ENCODE measurements at regions not wholly inside any gene's neighbourhood (a gene's known extent, or its start where the extent isn't known, plus 50 kb on each side); places are given as distances from the start of the nearest gene placed in this dataset.
"Not testable (repeated sequence)": the region's sequence is repeated elsewhere in the genome, so short reads cannot be mapped to it uniquely, and the experiment has no call there.

DNA sequence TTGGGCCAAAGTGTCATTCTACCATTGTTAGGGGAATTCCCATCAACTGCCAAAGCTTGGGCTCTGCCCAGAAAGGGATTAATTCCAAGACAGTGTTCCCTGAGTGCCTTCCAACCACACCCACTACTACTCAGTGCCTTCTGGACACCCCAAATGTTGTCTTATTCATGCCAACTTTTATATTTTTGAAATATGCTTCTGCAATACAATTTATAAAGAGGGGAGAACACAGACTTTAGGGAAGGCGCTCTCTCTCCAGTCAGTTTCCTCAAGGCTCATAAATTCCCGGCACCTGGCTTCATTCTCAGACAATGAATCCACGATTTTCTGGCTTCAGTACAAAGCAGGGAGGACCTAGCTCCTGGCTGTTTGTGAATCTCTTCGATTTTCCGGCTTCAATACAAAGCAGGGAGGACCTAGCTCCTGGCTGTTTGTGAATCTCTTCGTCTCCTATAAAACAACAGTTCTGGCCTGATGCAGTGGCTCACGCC is 120.1 kb upstream of the MYO10 start:
- TF ChIP-seq, protein P1, sequence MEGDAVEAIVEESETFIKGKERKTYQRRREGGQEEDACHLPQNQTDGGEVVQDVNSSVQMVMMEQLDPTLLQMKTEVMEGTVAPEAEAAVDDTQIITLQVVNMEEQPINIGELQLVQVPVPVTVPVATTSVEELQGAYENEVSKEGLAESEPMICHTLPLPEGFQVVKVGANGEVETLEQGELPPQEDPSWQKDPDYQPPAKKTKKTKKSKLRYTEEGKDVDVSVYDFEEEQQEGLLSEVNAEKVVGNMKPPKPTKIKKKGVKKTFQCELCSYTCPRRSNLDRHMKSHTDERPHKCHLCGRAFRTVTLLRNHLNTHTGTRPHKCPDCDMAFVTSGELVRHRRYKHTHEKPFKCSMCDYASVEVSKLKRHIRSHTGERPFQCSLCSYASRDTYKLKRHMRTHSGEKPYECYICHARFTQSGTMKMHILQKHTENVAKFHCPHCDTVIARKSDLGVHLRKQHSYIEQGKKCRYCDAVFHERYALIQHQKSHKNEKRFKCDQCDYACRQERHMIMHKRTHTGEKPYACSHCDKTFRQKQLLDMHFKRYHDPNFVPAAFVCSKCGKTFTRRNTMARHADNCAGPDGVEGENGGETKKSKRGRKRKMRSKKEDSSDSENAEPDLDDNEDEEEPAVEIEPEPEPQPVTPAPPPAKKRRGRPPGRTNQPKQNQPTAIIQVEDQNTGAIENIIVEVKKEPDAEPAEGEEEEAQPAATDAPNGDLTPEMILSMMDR (IDR thresholded peaks at IDR 0.05; ENCODE audit: insufficient read depth in 1 of 2, low read depth in 1 of 2, low read length in 1 of 2, severe bottlenecking in 1 of 2, unreplicated experiment in 1 of 2), result no peak
- no peaks in the 10 kb centered on the region for H3K36me3 ChIP-seq (ENCODE audit: control insufficient read depth, insufficient read depth, low read length)
- no peaks in the 10 kb centered on the region for H3K27me3 Mint-ChIP-seq (ENCODE audit: insufficient read depth, unreplicated experiment)
- H3K9me3 Mint-ChIP-seq (ENCODE audit: unreplicated experiment), result no peaks in the 10 kb centered on the region
- DNase-seq, result no peak
- BruUV-seq (replicated peaks), result no TSS peak
- H3K4me3 Mint-ChIP-seq (ENCODE audit: unreplicated experiment), result no peak overlapping the region
- no peaks in the 10 kb centered on the region for H3K9me3 ChIP-seq
- peaks cover 25% of the 10 kb centered on the region for H3K4me1 ChIP-seq
- intact Hi-C loops (cut with micrococcal nuclease; ENCODE audit: unreplicated experiment), result no loop called here
- ChIA-PET POLR2A (no interaction called here), CTCF (interaction anchor here (0.6 kb wide), 1 partner anchor 10 kb away, joined by 3 read pairs; no protein-coding TSS in a partner anchor)
- no peak overlapping the region for H3K27ac Mint-ChIP-seq (ENCODE audit: unreplicated experiment)
- no peaks in the 10 kb centered on the region for H3K36me3 Mint-ChIP-seq (ENCODE audit: insufficient read depth, unreplicated experiment)
- no peaks in the 10 kb centered on the region for H3K27me3 ChIP-seq (replicated peaks; ENCODE audit: control insufficient read depth, insufficient read depth, low read length)
- H3K4me3 ChIP-seq (ENCODE audit: low read depth, low read length), result no peak overlapping the region
- H3K4me1 Mint-ChIP-seq (ENCODE audit: low read depth, unreplicated experiment), result peaks cover 27% of the 10 kb centered on the region

DNA sequence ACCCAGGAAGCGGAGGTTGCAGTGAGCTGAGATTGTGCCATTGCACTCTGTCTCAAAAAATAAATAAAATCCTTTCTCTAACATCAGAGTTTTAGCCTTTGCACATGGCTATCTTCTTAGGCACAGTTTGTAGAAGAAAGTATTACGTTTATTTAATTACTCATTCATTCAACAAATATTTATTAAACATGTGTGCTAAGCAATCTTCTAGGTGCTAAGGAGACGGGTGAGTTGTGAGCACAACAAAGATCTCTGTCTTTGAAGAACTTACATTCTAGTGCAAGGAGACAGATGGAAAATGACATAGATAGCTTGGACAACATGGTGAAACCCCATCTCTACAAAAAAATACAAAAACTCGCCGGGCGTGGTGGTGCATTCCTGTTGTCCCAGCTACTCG is 122.3 kb upstream of the MYO10 start:
- Mint-ChIP-seq H3K27me3 (ENCODE audit: insufficient read depth, unreplicated experiment) (no peaks in the 10 kb centered on the region), H3K27ac (ENCODE audit: unreplicated experiment) (no peak overlapping the region), H3K4me1 (ENCODE audit: low read depth, unreplicated experiment) (peaks cover 27% of the 10 kb centered on the region), H3K9me3 (ENCODE audit: unreplicated experiment) (no peaks in the 10 kb centered on the region), H3K36me3 (ENCODE audit: insufficient read depth, unreplicated experiment) (no peaks in the 10 kb centered on the region), H3K4me3 (ENCODE audit: unreplicated experiment) (no peak overlapping the region)
- H3K36me3 ChIP-seq (ENCODE audit: control insufficient read depth, insufficient read depth, low read length), result no peaks in the 10 kb centered on the region
- peaks cover 25% of the 10 kb centered on the region for H3K4me1 ChIP-seq
- ChIA-PET POLR2A (no interaction called here), CTCF (no interaction called here)
- intact Hi-C loops (cut with micrococcal nuclease; ENCODE audit: unreplicated experiment), result no loop called here
- no peaks in the 10 kb centered on the region for H3K27me3 ChIP-seq (replicated peaks; ENCODE audit: control insufficient read depth, insufficient read depth, low read length)
- BruUV-seq (replicated peaks), result no TSS peak
- no peak for DNase-seq
- no peaks in the 10 kb centered on the region for H3K9me3 ChIP-seq
- H3K4me3 ChIP-seq (ENCODE audit: low read depth, low read length), result no peak overlapping the region
- TF ChIP-seq, protein P1 (IDR thresholded peaks at IDR 0.05; ENCODE audit: insufficient read depth in 1 of 2, low read depth in 1 of 2, low read length in 1 of 2, severe bottlenecking in 1 of 2, unreplicated experiment in 1 of 2), result no peak

DNA sequence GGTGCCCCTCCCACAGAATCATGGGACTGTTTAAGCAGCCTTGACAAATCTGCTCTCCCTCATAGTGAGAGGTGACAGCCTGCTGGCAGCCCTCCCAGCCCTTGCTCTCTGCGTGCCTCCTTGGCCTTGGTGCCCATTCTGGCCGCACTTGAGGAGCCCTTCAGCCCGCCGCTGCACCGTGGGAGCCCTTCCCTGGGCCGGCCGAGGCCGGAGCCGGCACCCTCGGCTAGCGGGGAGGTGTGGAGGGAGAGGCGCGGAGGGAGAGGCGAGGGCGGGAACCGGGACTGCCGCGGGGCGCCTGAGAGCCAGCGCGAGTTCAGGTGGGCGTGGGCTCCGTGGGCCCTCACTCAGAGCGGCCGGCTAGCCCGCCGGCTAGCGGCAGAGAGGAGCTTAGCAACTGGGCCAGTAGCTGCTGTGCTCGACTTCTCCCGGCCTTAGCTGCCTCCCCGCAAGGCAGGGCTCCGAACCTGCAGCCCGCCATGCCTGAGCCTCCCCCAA is 125.9 kb upstream of the MYO10 start:
- no peaks in the 10 kb centered on the region for H3K36me3 ChIP-seq (ENCODE audit: control insufficient read depth, insufficient read depth, low read length)

DNA sequence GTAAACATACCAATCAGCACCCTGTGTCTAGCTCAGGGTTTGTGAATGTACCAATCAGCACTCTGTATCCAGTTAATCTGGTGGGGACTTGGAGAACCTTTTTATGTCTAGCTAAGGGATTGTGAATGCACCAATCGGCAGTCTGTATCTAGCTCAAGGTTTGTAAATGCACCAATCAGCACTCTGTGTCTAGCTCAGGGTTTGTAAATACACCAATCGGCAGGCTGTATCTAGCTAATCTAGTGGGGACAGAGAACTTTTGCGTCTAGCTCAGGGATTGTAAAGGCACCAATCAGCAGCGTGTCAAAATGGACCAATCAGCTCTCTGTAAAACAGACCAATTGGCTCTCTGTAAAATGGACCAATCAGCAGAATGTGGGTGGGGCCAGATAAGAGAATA is 126.7 kb upstream of the MYO10 start:
- H3K9me3 Mint-ChIP-seq (ENCODE audit: unreplicated experiment); BruUV-seq (replicated peaks); H3K36me3 ChIP-seq (ENCODE audit: control insufficient read depth, insufficient read depth, low read length); DNase-seq; H3K27me3 ChIP-seq (replicated peaks; ENCODE audit: control insufficient read depth, insufficient read depth, low read length); H3K27ac Mint-ChIP-seq (ENCODE audit: unreplicated experiment); CTCF ChIA-PET; H3K36me3 Mint-ChIP-seq (ENCODE audit: insufficient read depth, unreplicated experiment); H3K4me3 Mint-ChIP-seq (ENCODE audit: unreplicated experiment); POLR2A ChIA-PET; H3K27me3 Mint-ChIP-seq (ENCODE audit: insufficient read depth, unreplicated experiment); intact Hi-C loops (cut with micrococcal nuclease; ENCODE audit: unreplicated experiment); H3K9me3 ChIP-seq; H3K4me3 ChIP-seq (ENCODE audit: low read depth, low read length); H3K4me1 ChIP-seq: not testable (repeated sequence)
- H3K4me1 Mint-ChIP-seq (ENCODE audit: low read depth, unreplicated experiment), result peaks cover 23% of the 10 kb centered on the region

More for the DNA sequence above, 125.9 kb upstream of the MYO10 start:
- Mint-ChIP-seq H3K9me3 (ENCODE audit: unreplicated experiment) (no peaks in the 10 kb centered on the region), H3K4me3 (ENCODE audit: unreplicated experiment) (no peak overlapping the region), H3K27ac (ENCODE audit: unreplicated experiment) (no peak overlapping the region), H3K36me3 (ENCODE audit: insufficient read depth, unreplicated experiment) (peaks cover 4% of the 10 kb centered on the region), H3K27me3 (ENCODE audit: insufficient read depth, unreplicated experiment) (no peaks in the 10 kb centered on the region), H3K4me1 (ENCODE audit: low read depth, unreplicated experiment) (peaks cover 27% of the 10 kb centered on the region)
- peaks cover 16% of the 10 kb centered on the region for H3K4me1 ChIP-seq
- H3K9me3 ChIP-seq, result no peaks in the 10 kb centered on the region
- ChIA-PET POLR2A (no interaction called here), CTCF (no interaction called here)
- TF ChIP-seq, protein P1 (IDR thresholded peaks at IDR 0.05; ENCODE audit: insufficient read depth in 1 of 2, low read depth in 1 of 2, low read length in 1 of 2, severe bottlenecking in 1 of 2, unreplicated experiment in 1 of 2), result no peak
- no peak for DNase-seq
- BruUV-seq (replicated peaks), result no TSS peak
- H3K4me3 ChIP-seq (ENCODE audit: low read depth, low read length), result no peak overlapping the region
- no peaks in the 10 kb centered on the region for H3K27me3 ChIP-seq (replicated peaks; ENCODE audit: control insufficient read depth, insufficient read depth, low read length)
- intact Hi-C loops (cut with micrococcal nuclease; ENCODE audit: unreplicated experiment), result no loop called here
